CD4-positive, alpha-beta memory T cell (primary cell): ENCODE measurements at regions not wholly inside any gene's neighbourhood (a gene's known extent, or its start where the extent isn't known, plus 50 kb on each side); places are given as distances from the start of the nearest gene placed in this dataset.
"Not testable (repeated sequence)": the region's sequence is repeated elsewhere in the genome, so short reads cannot be mapped to it uniquely, and the experiment has no call there.

ENCODE experiments used
- CTCF ChIA-PET: fragments of 350-600 bp; sonication (Branson Sonifier 250); formaldehyde crosslinking; loops from one replicate; lab custom pipeline; 2021; ENCODE audit warnings: inconsistent platforms; ENCODE audit not compliant: partially characterized antibody; lab: Charles Lee
- POLR2A ChIA-PET: fragments of 350-600 bp; sonication (Branson Sonifier 250); formaldehyde crosslinking; loops from one replicate; lab custom pipeline; 2021; ENCODE audit not compliant: partially characterized antibody; lab: Charles Lee
- DNase-seq, 5 donors: peaks; one replicate each; pipeline versions ENCODE4 v3.0.0 to v3.0.0-alpha.2; 2020 to 2022; ENCODE audit warnings: mixed read lengths in 1 of 5
- H3K27ac ChIP-seq: one replicate; pipeline ENCODE4 v1.7.0; 2013; ENCODE audit warnings: low read depth, low read length
- H3K27me3 ChIP-seq: 2 replicates; pipeline ENCODE4 v1.7.0; 2013; ENCODE audit warnings: mild to moderate bottlenecking, low read length, moderate library complexity; ENCODE audit not compliant: insufficient read depth
- H3K36me3 ChIP-seq: 2 replicates; pipeline ENCODE4 v1.7.0; 2013; ENCODE audit warnings: mild to moderate bottlenecking, low read length, moderate library complexity; ENCODE audit not compliant: insufficient read depth
- H3K4me1 ChIP-seq: 2 replicates; pipeline ENCODE4 v1.7.0; 2013; ENCODE audit warnings: mild to moderate bottlenecking, low read length, moderate library complexity; ENCODE audit not compliant: insufficient read depth
- H3K4me3 ChIP-seq, 2 donors: one replicate each; pipeline ENCODE4 v1.7.0; 2013; ENCODE audit warnings: low read length in 2 of 2, mild to moderate bottlenecking in 1 of 2
- H3K9me3 ChIP-seq, 2 donors: one replicate each; pipeline ENCODE4 v1.7.0; 2013; ENCODE audit warnings: low read length in 2 of 2, control low read depth in 1 of 2; ENCODE audit not compliant: control insufficient read depth in 1 of 2
- H3K27ac Mint-ChIP-seq, 7 donors: one replicate each; pipeline ENCODE4 v1.8.0; 2020 to 2021; ENCODE audit warnings: mixed read lengths in 7 of 7, mild to moderate bottlenecking in 6 of 7, inconsistent platforms in 3 of 7, moderate library complexity in 3 of 7
- H3K27me3 Mint-ChIP-seq, 2 donors: one replicate each; pipeline ENCODE4 v1.8.0; 2020 to 2021; ENCODE audit warnings: mixed read lengths in 2 of 2
- H3K36me3 Mint-ChIP-seq, 2 donors: one replicate each; pipeline ENCODE4 v1.8.0; 2020 to 2021; ENCODE audit warnings: mixed read lengths in 2 of 2, inconsistent platforms in 1 of 2, mild to moderate bottlenecking in 1 of 2
- H3K4me1 Mint-ChIP-seq, 4 donors: one replicate each; pipeline ENCODE4 v1.8.0; 2020 to 2021; ENCODE audit warnings: mixed read lengths in 4 of 4, mild to moderate bottlenecking in 1 of 4
- H3K4me3 Mint-ChIP-seq, 8 donors: one replicate each; pipeline ENCODE4 v1.8.0; 2020 to 2021; ENCODE audit warnings: mixed read lengths in 8 of 8, mild to moderate bottlenecking in 7 of 8, moderate library complexity in 6 of 8, inconsistent platforms in 3 of 8
- H3K9me3 Mint-ChIP-seq, 8 donors: one replicate each; pipeline ENCODE4 v1.8.0; 2020 to 2021; ENCODE audit warnings: mixed read lengths in 8 of 8, mild to moderate bottlenecking in 5 of 8, inconsistent platforms in 3 of 8, moderate library complexity in 1 of 8
- intact Hi-C: fragments of 100-400 bp; cut with micrococcal nuclease; formaldehyde crosslinking; loops from one replicate; pipeline ENCODE4 v1.15.1; 2023

DNA sequence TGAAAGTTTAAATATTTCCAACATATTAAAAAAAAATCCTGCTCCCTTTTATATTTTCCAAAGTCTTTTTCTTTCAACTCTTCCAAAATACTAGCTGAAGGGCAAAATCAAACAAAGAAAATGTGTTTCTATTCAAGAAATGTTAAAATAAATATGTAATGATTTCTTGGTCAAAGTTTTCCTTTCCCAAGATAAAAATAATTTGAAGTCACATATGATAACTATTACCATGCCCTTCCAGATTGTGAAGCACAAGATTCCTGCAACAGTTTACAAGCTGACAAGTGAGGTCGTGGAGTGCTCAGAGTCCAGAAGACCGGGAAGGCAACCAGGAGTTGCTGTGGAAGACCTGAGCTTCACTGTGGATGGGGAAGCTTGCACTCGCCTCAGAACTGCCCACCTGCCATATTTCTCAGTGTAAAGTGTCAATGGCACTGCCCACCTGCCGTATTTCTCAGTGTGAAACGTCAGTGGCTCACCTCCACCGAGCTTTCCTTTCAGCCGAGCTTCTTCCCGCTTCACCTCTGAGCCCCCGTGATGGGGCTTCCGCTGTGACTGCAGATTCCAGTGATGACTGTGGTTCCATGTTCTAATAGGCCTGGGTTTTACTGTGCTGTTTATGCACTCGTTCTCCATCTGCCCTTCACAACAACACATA, 160.5 kb downstream of the THBS2 start:
- CTCF ChIA-PET: interaction anchor here (1.6 kb wide), 1 partner anchor 12 kb away, joined by 4 read pairs; no protein-coding TSS in a partner anchor
- no peaks in the 10 kb centered on the region for H3K4me1 Mint-ChIP-seq

GRCh38 chr6:169092375-169092774, 161.3 kb downstream of the THBS2 start:
- no peak overlapping the region for H3K4me3 Mint-ChIP-seq
- H3K27ac ChIP-seq: no peak overlapping the region
- H3K27me3 ChIP-seq: no peaks in the 10 kb centered on the region
- peaks cover 0 to 3% of the 10 kb centered on the region in 2 donors for H3K27me3 Mint-ChIP-seq
- peaks cover 0 to 4% of the 10 kb centered on the region in 2 donors for H3K36me3 Mint-ChIP-seq
- peaks cover 2 to 31% (median 22%) of the 10 kb centered on the region in 8 donors for H3K9me3 Mint-ChIP-seq
- H3K4me1 Mint-ChIP-seq: no peaks in the 10 kb centered on the region
- H3K9me3 ChIP-seq: peaks cover 0 to 4% of the 10 kb centered on the region in 2 donors
- no peak overlapping the region for H3K27ac Mint-ChIP-seq
- H3K4me1 ChIP-seq: no peaks in the 10 kb centered on the region
- ChIA-PET CTCF (interaction anchor here (1.6 kb wide), 1 partner anchor 13 kb away, joined by 4 read pairs; no protein-coding TSS in a partner anchor), POLR2A (no interaction called here)
- no peak for DNase-seq
- no peaks in the 10 kb centered on the region for H3K36me3 ChIP-seq
- no peak overlapping the region for H3K4me3 ChIP-seq
- intact Hi-C loops: no loop called here

More for the DNA sequence above, 160.5 kb downstream of the THBS2 start:
- no peaks in the 10 kb centered on the region for H3K27me3 ChIP-seq
- H3K27ac ChIP-seq: no peak overlapping the region
- no peak overlapping the region for H3K4me3 ChIP-seq
- intact Hi-C loops: no loop called here
- peaks cover 0 to 4% of the 10 kb centered on the region in 2 donors for H3K9me3 ChIP-seq
- H3K4me3 Mint-ChIP-seq: no peak overlapping the region
- H3K36me3 Mint-ChIP-seq: peaks cover 0 to 4% of the 10 kb centered on the region in 2 donors
- H3K9me3 Mint-ChIP-seq: peaks cover 2 to 31% (median 22%) of the 10 kb centered on the region in 8 donors
- H3K27ac Mint-ChIP-seq: no peak overlapping the region
- H3K4me1 ChIP-seq: no peaks in the 10 kb centered on the region
- no peaks in the 10 kb centered on the region for H3K36me3 ChIP-seq
- H3K27me3 Mint-ChIP-seq: peaks cover 0 to 3% of the 10 kb centered on the region in 2 donors
- POLR2A ChIA-PET: no interaction called here
- no peak for DNase-seq

DNA sequence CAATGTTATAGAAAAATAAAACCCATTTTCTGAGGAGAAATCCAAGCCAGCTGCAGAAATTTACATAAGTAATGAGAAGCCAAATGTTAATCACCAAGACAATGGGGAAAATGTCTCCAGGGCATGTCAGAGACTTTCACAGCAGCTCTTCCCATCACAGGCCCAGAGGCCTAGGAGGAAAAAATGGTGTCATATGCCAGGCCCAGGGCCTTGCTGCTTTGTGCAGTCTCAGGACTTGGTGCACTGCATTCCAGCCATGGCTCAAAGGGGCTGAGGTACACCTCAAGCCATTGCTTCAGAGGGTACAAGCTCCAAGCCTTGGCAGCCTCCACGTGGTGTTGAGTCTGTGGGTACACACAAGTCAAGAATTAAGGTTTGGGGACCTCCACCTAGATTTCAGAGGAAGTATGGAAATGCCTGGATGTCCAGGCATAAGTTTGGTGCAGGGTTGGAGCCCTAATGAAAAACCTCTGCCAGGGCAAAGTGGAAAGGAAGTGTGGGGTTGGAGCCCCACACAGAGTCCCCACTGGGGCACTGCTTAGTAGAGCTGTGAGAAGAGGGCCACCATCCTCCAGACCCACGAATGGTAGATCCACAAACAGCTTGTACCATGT, 163.0 kb downstream of the THBS2 start:
- H3K27me3 ChIP-seq, H3K36me3 ChIP-seq, H3K9me3 ChIP-seq, H3K4me1 ChIP-seq, POLR2A ChIA-PET, H3K27ac ChIP-seq, H3K27me3 Mint-ChIP-seq, H3K4me3 Mint-ChIP-seq, H3K27ac Mint-ChIP-seq, H3K36me3 Mint-ChIP-seq, DNase-seq, H3K4me3 ChIP-seq, H3K4me1 Mint-ChIP-seq, intact Hi-C loops, CTCF ChIA-PET: not testable (repeated sequence)
- H3K9me3 Mint-ChIP-seq: peaks cover 2 to 31% (median 22%) of the 10 kb centered on the region in 8 donors

GRCh38 chr6:169088762-169089161, 164.9 kb downstream of the THBS2 start:
- intact Hi-C loops: no loop called here
- Mint-ChIP-seq H3K27me3 (peaks cover under 1 to 1% of the 10 kb centered on the region in 2 donors), H3K9me3 (peaks cover 2 to 31% (median 22%) of the 10 kb centered on the region in 8 donors), H3K4me1 (no peaks in the 10 kb centered on the region), H3K36me3 (peaks cover 0 to 4% of the 10 kb centered on the region in 2 donors), H3K4me3 (no peak overlapping the region), H3K27ac (no peak overlapping the region)
- ChIA-PET CTCF (no interaction called here), POLR2A (no interaction called here)
- Histone ChIP-seq H3K27ac (no peak overlapping the region), H3K9me3 (peaks cover 0 to 4% of the 10 kb centered on the region in 2 donors), H3K4me3 (no peak overlapping the region), H3K36me3 (no peaks in the 10 kb centered on the region), H3K27me3 (no peaks in the 10 kb centered on the region), H3K4me1 (no peaks in the 10 kb centered on the region)
- DNase-seq: no peak

DNA sequence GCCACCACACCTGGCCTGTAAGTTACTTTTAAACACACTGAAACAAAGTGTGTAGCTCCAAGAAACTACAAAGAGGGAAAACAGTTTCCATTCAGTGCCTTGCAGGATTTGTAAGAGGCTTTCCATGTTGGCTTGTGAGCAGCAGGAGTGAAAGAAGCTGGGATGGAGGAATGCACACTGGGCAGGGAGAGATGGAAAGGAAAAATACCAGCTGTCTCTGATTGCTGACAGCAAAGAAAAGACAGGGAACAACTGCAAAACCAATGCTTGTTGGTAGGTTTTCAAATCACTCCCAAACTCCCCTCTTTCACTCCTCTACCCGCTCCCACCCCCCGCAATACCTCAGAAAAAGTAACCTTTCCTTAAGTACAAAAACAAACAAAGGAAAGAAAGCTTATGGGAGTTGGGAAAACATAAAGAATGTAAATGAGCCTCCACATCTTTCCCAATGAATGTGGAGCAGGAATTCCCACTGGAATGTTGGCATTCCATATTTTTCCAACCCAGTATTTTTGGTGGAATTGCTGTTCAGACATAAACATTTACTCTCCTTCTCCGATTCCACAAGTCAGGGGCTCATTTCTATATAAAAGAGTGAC, 166.1 kb downstream of the THBS2 start:
- no peak overlapping the region for H3K27ac Mint-ChIP-seq
- no peaks in the 10 kb centered on the region for H3K36me3 ChIP-seq
- H3K4me1 Mint-ChIP-seq: no peaks in the 10 kb centered on the region
- peaks cover 0 to 1% of the 10 kb centered on the region in 2 donors for H3K27me3 Mint-ChIP-seq
- H3K9me3 ChIP-seq: peaks cover 0 to 4% of the 10 kb centered on the region in 2 donors
- intact Hi-C loops: no loop called here
- no peaks in the 10 kb centered on the region for H3K27me3 ChIP-seq
- DNase-seq: no peak
- CTCF ChIA-PET: interaction anchor here (0.7 kb wide), 1 partner anchor 695 kb away, joined by 3 read pairs; no protein-coding TSS in a partner anchor
- H3K4me3 ChIP-seq: no peak overlapping the region
- POLR2A ChIA-PET: no interaction called here
- H3K9me3 Mint-ChIP-seq: peaks cover 2 to 27% (median 21%) of the 10 kb centered on the region in 8 donors
- H3K36me3 Mint-ChIP-seq: peaks cover 0 to 4% of the 10 kb centered on the region in 2 donors
- H3K4me3 Mint-ChIP-seq: no peak overlapping the region
- no peaks in the 10 kb centered on the region for H3K4me1 ChIP-seq
- no peak overlapping the region for H3K27ac ChIP-seq

DNA sequence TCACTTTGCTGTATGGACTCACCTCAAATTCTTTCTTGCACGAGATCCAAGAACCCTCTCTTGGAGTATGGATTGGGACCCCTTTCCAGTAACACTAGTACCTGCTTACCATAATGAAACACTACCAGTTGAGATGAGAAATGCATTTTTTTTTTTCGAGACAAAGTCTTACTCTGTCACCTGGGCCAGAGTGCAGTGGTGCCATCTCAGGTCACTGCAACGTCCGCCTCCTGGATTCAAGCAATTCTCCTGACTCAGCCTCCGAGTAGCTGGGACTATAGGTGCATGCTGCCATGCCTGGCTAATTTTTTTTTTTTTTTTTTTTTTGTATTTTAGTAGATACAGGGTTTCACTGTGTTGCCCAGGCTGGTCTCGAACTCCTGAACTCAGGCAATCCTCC, 167.0 kb downstream of the THBS2 start:
- CTCF ChIA-PET, H3K27me3 ChIP-seq, H3K4me3 Mint-ChIP-seq, H3K4me3 ChIP-seq, H3K4me1 Mint-ChIP-seq, H3K4me1 ChIP-seq, H3K27ac Mint-ChIP-seq, H3K9me3 ChIP-seq, intact Hi-C loops, H3K36me3 ChIP-seq, DNase-seq, H3K27ac ChIP-seq, POLR2A ChIA-PET, H3K27me3 Mint-ChIP-seq, H3K36me3 Mint-ChIP-seq: not testable (repeated sequence)
- peaks cover 2 to 19% (median 16%) of the 10 kb centered on the region in 8 donors for H3K9me3 Mint-ChIP-seq

GRCh38 chr6:169086020-169086419, 167.6 kb downstream of the THBS2 start:
- intact Hi-C loops: no loop called here
- CTCF ChIA-PET: no interaction called here
- no peak overlapping the region for H3K27ac ChIP-seq
- no peak for DNase-seq
- H3K4me1 ChIP-seq: no peaks in the 10 kb centered on the region
- Mint-ChIP-seq H3K4me3 (no peak overlapping the region), H3K9me3 (peaks cover 2 to 17% (median 11%) of the 10 kb centered on the region in 8 donors), H3K27ac (no peak overlapping the region), H3K36me3 (peaks cover 0 to 4% of the 10 kb centered on the region in 2 donors), H3K27me3 (peaks cover 0 to 4% of the 10 kb centered on the region in 2 donors), H3K4me1 (no peaks in the 10 kb centered on the region)
- POLR2A ChIA-PET: no interaction called here
- H3K9me3 ChIP-seq: peaks cover 0 to 1% of the 10 kb centered on the region in 2 donors
- no peaks in the 10 kb centered on the region for H3K36me3 ChIP-seq
- no peaks in the 10 kb centered on the region for H3K27me3 ChIP-seq
- no peak overlapping the region for H3K4me3 ChIP-seq
